Ecto neural progenitor cell (in vitro differentiated cells): ENCODE measurements at regions not wholly inside any gene's neighbourhood (a gene's known extent, or its start where the extent isn't known, plus 50 kb on each side); places are given as distances from the start of the nearest gene placed in this dataset.

ENCODE experiments used
- DNase-seq: peaks from one replicate; pipeline ENCODE4 v3.0.0-alpha.2; 2018; ENCODE audit warnings: low spot score

- no peak for DNase-seq
Measured at GRCh38 chr13:106297283-106297682, 238.2 kb downstream of the EFNB2 start.

- DNase-seq, result no peak
Measured at GRCh38 chr13:106296723-106297122, 238.7 kb downstream of the EFNB2 start.

GRCh38 chr13:106295971-106296370, 239.5 kb downstream of the EFNB2 start:
- DNase-seq, result peak; percentile 63

- no peak for DNase-seq
Measured at GRCh38 chr13:106291006-106291405, 244.5 kb downstream of the EFNB2 start.

DNA sequence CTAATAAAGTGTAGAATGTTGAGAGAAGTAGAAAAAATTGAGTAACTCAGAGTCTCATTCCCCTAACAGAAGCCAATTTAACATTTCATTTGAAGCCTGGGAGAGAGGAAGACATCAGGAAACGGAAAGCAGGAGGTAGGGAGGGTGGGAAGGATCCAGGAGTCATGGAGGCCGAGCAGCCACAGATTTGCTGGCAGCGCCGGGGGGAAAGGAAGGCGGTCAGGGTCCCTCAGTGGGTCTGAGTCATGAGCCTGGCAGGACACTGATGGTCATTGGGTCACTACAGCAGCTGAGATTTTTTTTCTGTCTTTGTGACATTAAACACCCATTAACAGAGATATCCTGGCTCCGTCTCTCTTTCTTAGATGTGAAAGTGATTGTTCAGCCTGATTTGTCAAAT, 248.1 kb downstream of the EFNB2 start:
- no peak for DNase-seq

GRCh38 chr13:106286811-106287210, 248.7 kb downstream of the EFNB2 start:
- no peak for DNase-seq

DNA sequence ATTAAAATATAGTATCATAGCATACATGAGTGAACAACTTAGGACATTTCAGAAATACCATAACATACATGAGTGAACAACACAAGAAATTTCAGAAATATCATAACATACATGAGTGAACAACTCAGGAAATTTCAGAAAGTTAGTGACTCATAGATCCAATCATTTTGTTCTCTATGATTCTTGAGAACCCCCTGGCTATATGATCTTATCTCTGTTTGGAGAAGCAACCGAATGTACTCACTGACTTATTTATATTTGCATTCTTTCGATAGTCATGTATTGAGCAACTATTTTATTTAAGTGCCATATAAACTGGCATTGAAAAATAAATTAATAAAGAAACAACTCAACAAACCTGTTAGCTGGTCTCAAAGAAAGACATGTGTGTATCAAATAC, 251.1 kb downstream of the EFNB2 start:
- DNase-seq, result no peak

DNA sequence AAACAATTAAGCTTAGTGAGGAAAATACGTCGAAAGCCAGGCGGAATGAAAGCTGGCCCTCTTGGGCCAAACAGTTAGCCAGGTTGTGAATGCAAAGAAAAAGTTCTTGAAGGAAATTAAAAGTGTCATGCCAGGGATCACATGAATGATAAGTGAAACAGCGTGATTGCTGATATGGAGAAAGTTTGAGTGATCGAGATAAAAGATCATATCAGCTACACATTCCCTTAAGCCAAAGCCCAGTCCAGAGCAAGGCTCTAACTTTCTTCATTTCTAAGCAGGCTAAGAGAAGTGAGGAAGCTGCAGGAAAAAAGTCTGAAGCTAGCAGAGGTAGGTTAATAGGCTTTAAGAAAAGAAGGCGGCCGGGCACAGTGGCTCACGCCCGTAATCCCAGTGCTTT, 254.0 kb downstream of the EFNB2 start:
- DNase-seq, result no peak

GRCh38 chr13:106277484-106278154, 257.8 kb downstream of the EFNB2 start:
- DNase-seq, result peak; percentile 60

- DNase-seq, result no peak
Measured at GRCh38 chr13:106276876-106277275, 258.6 kb downstream of the EFNB2 start.

GRCh38 chr13:106275446-106276032, 259.9 kb downstream of the EFNB2 start:
- no peak for DNase-seq

- DNase-seq, result no peak
Measured at GRCh38 chr13:106274551-106275203, 260.8 kb downstream of the EFNB2 start.

- DNase-seq, result no peak
Measured at GRCh38 chr13:106263801-106264200, 271.7 kb downstream of the EFNB2 start.

- DNase-seq, result no peak
Measured at GRCh38 chr13:106262886-106263285, 272.6 kb downstream of the EFNB2 start.

DNA sequence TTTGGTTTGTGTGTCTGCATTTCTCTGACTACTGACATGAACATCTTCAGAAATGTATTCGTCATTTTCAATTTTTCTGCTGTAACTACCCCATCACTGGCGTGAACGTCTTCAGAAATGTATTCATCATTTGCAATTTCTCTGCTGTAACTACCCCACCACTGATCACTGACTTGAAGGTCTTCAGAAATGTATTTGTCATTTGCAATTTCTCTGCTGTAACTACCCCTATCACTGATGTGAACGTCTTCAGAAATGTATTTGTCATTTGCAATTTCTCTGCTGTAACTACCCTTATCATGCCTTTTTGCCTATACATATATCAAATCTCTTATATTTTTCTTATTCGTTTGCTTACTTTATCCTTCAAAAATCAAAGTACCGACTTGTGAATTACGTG, 274.0 kb downstream of the EFNB2 start:
- DNase-seq, result no peak

DNA sequence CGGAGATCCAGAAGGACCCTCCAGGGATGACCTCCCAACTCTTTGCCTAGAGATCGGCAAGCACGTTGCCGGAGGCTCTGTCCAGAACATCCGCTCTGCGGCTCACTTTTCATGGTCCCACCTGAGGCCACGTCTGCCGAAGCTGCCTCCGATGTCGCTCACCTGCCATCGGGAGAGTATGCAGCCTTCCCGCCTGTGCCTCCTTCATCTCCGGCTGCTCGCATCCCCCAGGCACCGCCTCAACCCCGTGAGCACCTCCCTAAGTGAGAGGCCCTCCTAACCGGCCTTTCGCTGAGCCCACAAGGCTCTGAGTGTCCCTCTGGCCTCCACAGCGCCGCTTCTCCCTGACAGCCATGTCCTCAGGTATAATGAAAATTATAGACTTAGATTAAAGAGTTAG, 275.1 kb downstream of the EFNB2 start:
- no peak for DNase-seq

DNA sequence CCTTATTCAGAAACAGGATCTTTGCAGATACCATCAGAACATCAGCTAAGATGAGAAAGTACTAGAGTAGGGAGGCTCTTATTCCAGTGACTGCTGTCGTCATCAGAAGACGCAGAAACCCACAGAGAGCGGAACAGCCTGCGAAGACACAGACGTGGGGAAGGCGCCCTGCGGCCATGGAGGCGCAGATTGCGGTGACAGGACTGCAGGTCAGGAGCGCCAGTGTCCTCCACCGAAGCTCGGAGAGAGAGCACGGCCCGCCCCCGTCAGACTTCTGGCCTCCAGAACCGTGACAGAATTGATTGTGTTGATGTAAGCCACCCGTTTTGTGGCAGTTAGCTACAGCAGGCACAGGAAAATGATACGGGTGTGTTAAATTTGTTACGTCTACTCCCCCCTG, 275.5 kb downstream of the EFNB2 start:
- no peak for DNase-seq

DNA sequence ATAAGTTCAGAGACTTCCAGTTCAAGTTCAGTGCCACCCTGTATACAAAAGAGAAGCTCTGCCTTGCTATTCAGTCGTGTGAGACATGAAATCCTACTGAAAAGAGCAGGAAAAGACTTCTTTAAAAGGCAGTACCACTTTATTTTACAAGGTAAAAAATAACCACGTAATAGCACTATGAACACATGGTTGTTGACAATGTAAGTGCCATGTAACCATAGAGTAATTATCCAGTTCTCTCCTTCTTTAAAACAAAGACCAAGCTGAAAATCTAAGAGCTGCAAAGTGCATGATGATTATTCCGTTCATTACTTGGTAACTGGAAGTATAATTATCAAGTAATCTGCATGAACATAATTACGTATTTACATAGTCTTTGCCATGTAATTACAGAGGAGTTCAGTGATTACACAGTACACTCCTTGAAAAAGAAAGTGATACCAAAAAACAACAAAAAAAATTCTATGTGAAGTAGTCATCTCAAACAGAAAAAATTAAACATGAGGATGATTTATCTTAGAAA, 288.7 kb downstream of the EFNB2 start:
- no peak for DNase-seq

- DNase-seq, result no peak
Measured at GRCh38 chr13:106246242-106246641, 289.2 kb downstream of the EFNB2 start.

DNA sequence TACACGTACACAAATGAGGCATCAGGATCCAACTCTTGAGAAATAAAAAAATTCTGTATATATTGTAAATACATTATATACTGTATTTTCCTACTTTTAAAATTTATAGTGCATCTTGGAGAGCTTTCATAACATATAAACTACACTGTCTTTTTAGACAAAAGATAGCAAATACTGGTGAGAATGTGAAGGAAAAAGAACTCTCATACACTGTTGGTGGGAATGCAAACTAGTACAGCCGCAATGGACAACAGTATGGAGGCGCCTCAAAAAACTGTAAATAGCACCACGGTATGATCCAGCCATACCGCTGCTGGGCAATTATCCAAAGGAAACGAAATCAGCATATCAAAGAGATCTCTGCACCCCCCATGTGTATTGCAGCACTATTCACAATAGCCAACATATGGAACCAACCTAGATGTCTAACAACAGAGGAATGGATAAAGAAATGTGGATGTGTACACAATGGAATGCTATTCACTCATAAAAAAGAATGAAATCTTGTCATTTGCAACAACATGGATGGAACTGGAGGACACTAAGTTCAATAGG, 292.4 kb downstream of the EFNB2 start:
- no peak for DNase-seq

DNA sequence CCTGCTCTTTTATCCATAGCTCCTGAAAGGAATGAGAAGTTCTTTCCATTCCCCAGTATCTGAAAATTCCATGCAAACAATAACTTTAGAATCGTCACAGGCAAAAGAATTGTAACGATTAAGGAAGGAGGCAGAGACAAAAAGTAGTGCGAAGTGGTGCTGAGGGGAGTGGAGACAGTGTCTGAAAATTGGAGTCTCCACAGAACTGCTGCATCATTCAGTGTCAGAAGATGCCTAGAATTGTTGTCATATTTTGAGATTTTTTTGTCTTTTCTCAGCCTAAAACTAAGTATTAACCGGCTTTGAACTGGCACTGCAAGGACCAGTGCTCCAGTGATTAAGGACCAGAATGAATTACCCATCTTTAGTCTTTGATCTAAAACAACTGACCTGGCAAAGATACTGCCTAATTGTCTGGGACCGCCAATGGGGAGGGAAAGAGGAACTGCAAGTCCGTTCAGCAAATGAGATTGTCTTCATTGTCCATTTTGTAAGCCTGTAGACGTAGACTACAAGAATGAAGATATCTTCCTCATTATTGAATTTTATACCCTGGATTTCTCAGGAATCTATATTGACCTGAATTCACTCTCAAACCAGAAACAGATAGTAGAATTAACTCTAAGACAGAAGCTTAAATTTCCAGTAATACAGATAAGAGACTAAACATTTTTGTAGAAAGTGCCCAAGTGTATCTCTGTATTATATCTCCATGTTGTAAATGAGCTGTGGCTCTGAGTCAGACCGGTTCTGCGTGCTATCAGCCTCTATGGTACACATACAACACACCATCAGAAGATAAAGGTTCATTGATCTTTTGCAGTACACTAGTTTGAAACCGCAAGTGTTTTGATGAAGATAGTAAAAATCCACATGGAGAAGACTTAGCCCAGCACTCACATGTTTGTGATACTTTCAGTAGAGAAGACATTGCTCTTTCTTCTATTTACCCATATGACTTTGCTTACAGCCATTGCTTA, 293.2 kb downstream of the EFNB2 start:
- no peak for DNase-seq

- no peak for DNase-seq
Measured at GRCh38 chr13:106238690-106239089, 296.8 kb downstream of the EFNB2 start.
